MM.1S (cell line): ENCODE measurements at regions not wholly inside any gene's neighbourhood (a gene's known extent, or its start where the extent isn't known, plus 50 kb on each side); places are given as distances from the start of the nearest gene placed in this dataset.

Source experiments
- DNase-seq: peaks from one replicate; pipeline ENCODE4 v3.0.0-alpha.2; 2015
- H2AFZ ChIP-seq: fragments of 300-600 bp; sonication (generic); 2 replicates; pipeline ENCODE4 v1.6.0; 2016; ENCODE audit warnings: antibody characterized with exemption, low read length
- H3F3A ChIP-seq: fragments of 300-600 bp; sonication (generic); 2 replicates; pipeline ENCODE4 v1.6.1; 2016; ENCODE audit warnings: mild to moderate bottlenecking, antibody characterized with exemption, low read length, moderate library complexity, mixed read lengths; ENCODE audit not compliant: insufficient read depth
- H3K27ac ChIP-seq: fragments of 300-600 bp; sonication (generic); 2 replicates; pipeline ENCODE4 v1.5.1; 2016; ENCODE audit warnings: mild to moderate bottlenecking, low read length
- H3K27me3 ChIP-seq: fragments of 300-600 bp; sonication (generic); replicated peaks from 2 replicates; pipeline ENCODE4 v1.6.0; 2016; ENCODE audit warnings: low read length; ENCODE audit not compliant: insufficient read depth
- H3K36me3 ChIP-seq: fragments of 300-600 bp; sonication (generic); replicated peaks from 2 replicates; pipeline ENCODE4 v1.6.1; 2016; ENCODE audit warnings: mild to moderate bottlenecking, low read length, mixed read lengths; ENCODE audit not compliant: insufficient read depth
- H3K4me1 ChIP-seq: fragments of 300-600 bp; sonication (generic); 2 replicates; pipeline ENCODE4 v1.6.1; 2016; ENCODE audit warnings: low read length, mixed read lengths
- H3K4me2 ChIP-seq: fragments of 300-600 bp; sonication (generic); 2 replicates; pipeline ENCODE4 v1.6.0; 2016; ENCODE audit warnings: low read depth, low read length
- H3K4me3 ChIP-seq: fragments of 300-600 bp; sonication (generic); 2 replicates; pipeline ENCODE4 v1.5.1; 2016; ENCODE audit warnings: low read length, mixed read lengths
- H3K79me2 ChIP-seq: fragments of 300-600 bp; sonication (generic); 2 replicates; pipeline ENCODE4 v1.6.1; 2016; ENCODE audit warnings: mixed run types, low read length, mixed read lengths
- H3K9ac ChIP-seq: fragments of 300-600 bp; sonication (generic); 2 replicates; pipeline ENCODE4 v1.6.1; 2016; ENCODE audit warnings: low read length, mixed read lengths
- H3K9me2 ChIP-seq: fragments of 300-600 bp; sonication (generic); replicated peaks from 2 replicates; pipeline ENCODE4 v1.6.1; 2016; ENCODE audit warnings: mild to moderate bottlenecking, low read length, mixed read lengths; ENCODE audit not compliant: insufficient read depth
- H3K9me3 ChIP-seq: fragments of 300-600 bp; sonication (generic); replicated peaks from 2 replicates; pipeline ENCODE4 v1.6.1; 2016; ENCODE audit warnings: mild to moderate bottlenecking, low read length, mixed read lengths; ENCODE audit not compliant: insufficient read depth
- H4K20me1 ChIP-seq: fragments of 300-600 bp; sonication (generic); 2 replicates; pipeline ENCODE4 v1.6.1; 2016; ENCODE audit warnings: mild to moderate bottlenecking, low read length, moderate library complexity, mixed read lengths; ENCODE audit not compliant: insufficient read depth
- EZH2 ChIP-seq: fragments of 300-600 bp; sonication (generic); optimal IDR thresholded peaks from 2 replicates; pipeline ENCODE3; 2017; ENCODE audit warnings: low read depth, mild to moderate bottlenecking, antibody characterized with exemption, low read length, mixed read lengths
- EZH2phosphoT487 ChIP-seq: fragments of 300-600 bp; sonication (generic); IDR thresholded peaks from 2 replicates; pipeline ENCODE4 v1.6.1; 2018; ENCODE audit warnings: antibody characterized with exemption, low read length
- TF ChIP-seq, protein P1 (sequence below): fragments of 300-600 bp; sonication (generic); IDR thresholded peaks from 2 replicates; pipeline ENCODE4 v1.5.1; 2016; ENCODE audit warnings: antibody characterized with exemption, low read length, mixed read lengths

DNA sequence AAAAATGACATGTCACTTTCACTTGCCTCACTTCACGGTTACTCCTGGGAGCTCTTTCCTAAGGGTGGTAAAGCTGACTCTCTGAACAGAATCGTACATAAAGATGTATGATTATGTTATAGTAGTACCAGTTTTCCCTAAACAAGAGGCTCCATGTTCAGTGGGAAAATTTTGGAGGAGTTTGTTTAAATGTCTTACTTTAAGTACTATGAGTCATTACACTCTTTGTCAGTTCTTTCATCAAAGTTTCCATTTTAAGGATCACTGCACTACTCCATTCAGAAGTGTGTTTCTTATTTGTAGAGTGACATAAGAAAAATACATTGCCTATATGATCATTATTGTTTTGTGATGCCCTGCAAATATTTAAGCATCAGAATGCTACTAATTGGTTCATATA lies 121.1 kb upstream of the FIGN start:
- no peaks in the 10 kb centered on the region for H3K79me2 ChIP-seq
- TF ChIP-seq EZH2 (no peak), EZH2phosphoT487 (no peak)
- TF ChIP-seq, protein P1, sequence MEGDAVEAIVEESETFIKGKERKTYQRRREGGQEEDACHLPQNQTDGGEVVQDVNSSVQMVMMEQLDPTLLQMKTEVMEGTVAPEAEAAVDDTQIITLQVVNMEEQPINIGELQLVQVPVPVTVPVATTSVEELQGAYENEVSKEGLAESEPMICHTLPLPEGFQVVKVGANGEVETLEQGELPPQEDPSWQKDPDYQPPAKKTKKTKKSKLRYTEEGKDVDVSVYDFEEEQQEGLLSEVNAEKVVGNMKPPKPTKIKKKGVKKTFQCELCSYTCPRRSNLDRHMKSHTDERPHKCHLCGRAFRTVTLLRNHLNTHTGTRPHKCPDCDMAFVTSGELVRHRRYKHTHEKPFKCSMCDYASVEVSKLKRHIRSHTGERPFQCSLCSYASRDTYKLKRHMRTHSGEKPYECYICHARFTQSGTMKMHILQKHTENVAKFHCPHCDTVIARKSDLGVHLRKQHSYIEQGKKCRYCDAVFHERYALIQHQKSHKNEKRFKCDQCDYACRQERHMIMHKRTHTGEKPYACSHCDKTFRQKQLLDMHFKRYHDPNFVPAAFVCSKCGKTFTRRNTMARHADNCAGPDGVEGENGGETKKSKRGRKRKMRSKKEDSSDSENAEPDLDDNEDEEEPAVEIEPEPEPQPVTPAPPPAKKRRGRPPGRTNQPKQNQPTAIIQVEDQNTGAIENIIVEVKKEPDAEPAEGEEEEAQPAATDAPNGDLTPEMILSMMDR = no peak
- no peaks in the 10 kb centered on the region for H3K27me3 ChIP-seq
- H2AFZ ChIP-seq = no peak overlapping the region
- no peaks in the 10 kb centered on the region for H3K9me2 ChIP-seq
- no peaks in the 10 kb centered on the region for H3F3A ChIP-seq
- H3K4me2 ChIP-seq = no peak overlapping the region
- DNase-seq = no peak
- H3K4me3 ChIP-seq = no peak overlapping the region
- no peaks in the 10 kb centered on the region for H3K9me3 ChIP-seq
- H4K20me1 ChIP-seq = no peaks in the 10 kb centered on the region
- no peaks in the 10 kb centered on the region for H3K36me3 ChIP-seq
- H3K9ac ChIP-seq = no peak overlapping the region
- 0 out of 2 replicates have a peak, but pooled peaks cover 6% of the 10 kb centered on the region for H3K4me1 ChIP-seq
- H3K27ac ChIP-seq = no peak overlapping the region

GRCh38 chr2:163852616-163853015 lies 116.8 kb upstream of the FIGN start:
- Histone ChIP-seq H3K27ac (no peak overlapping the region), H2AFZ (0 out of 2 replicates have a peak overlapping the region, but pooled peaks have one; percentile 15), H3K27me3 (no peaks in the 10 kb centered on the region), H3K9me2 (no peaks in the 10 kb centered on the region), H3K9me3 (no peaks in the 10 kb centered on the region), H3K9ac (no peak overlapping the region), H3K4me3 (no peak overlapping the region), H3K4me2 (no peak overlapping the region), H3K79me2 (no peaks in the 10 kb centered on the region), H3F3A (no peaks in the 10 kb centered on the region), H4K20me1 (no peaks in the 10 kb centered on the region), H3K4me1 (0 out of 2 replicates have a peak, but pooled peaks cover 6% of the 10 kb centered on the region), H3K36me3 (no peaks in the 10 kb centered on the region)
- no peak for TF ChIP-seq EZH2
- TF ChIP-seq, protein P1 = no peak
- TF ChIP-seq EZH2phosphoT487 = no peak
- DNase-seq = peak; percentile 15

- DNase-seq = no peak
- Histone ChIP-seq H3K27me3 (no peaks in the 10 kb centered on the region), H4K20me1 (no peaks in the 10 kb centered on the region)
These were observed 114.1 kb upstream of the FIGN start for GRCh38 chr2:163849756-163850435.

More at GRCh38 chr2:163849756-163850435, 114.1 kb upstream of the FIGN start:
- H3K4me2 ChIP-seq = no peak overlapping the region
- 0 out of 2 replicates have a peak, but pooled peaks cover 6% of the 10 kb centered on the region for H3K4me1 ChIP-seq
- H3F3A ChIP-seq = no peaks in the 10 kb centered on the region
- no peaks in the 10 kb centered on the region for H3K36me3 ChIP-seq
- no peak overlapping the region for H2AFZ ChIP-seq
- TF ChIP-seq, protein P1 = no peak
- TF ChIP-seq EZH2 = no peak
- TF ChIP-seq EZH2phosphoT487 = no peak
- no peak overlapping the region for H3K27ac ChIP-seq
- no peaks in the 10 kb centered on the region for H3K9me2 ChIP-seq
- no peak overlapping the region for H3K4me3 ChIP-seq
- H3K9me3 ChIP-seq = no peaks in the 10 kb centered on the region
- no peak overlapping the region for H3K9ac ChIP-seq
- H3K79me2 ChIP-seq = no peaks in the 10 kb centered on the region
